ENCODE measurements at regions not wholly inside any gene's neighbourhood (a gene's known extent, or its start where the extent isn't known, plus 50 kb on each side); places are given as distances from the start of the nearest gene placed in this dataset.

DNA sequence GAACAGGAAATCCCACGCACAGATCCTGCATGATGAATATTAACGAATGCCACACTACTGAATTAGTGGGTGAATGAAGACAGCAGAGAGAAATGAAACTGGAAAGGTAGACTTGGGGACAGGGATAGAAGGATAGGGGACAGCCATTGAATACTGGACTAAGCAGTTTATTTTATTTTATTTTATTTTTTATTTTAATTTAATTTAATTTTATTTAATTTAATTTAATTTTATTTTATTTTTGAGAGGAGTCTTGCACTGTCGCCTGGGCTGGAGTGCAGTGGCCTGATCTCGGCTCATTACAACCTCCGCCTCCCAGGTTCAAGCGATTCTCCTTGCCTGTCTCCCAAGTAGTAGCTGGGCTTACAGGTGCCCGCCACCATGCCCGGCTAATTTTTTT lies 385.2 kb downstream of the GPAT3 start:
- Histone ChIP-seq H2BK5ac (ENCODE audit: low read depth, low read length, poor library complexity, severe bottlenecking) (no peak overlapping the region), H3K4ac (ENCODE audit: low read depth, low read length) (no peak overlapping the region)

More for the DNA sequence above, 385.2 kb downstream of the GPAT3 start:
- WGBS, 2 experiments (ENCODE audit: extremely low coverage in 2 of 2, insufficient read length in 1 of 2), result 97% methylated on average over 5 of the region's 8 CpGs; no CpG with 5 or more reads in 1 of the 2 experiments
- no TSS peak for BruUV-seq (replicated peaks)
- Histone ChIP-seq H2BK15ac (ENCODE audit: low read depth, low read length) (no peak overlapping the region), H4K91ac (ENCODE audit: insufficient read depth, low read depth, low read length) (no peak overlapping the region), H2BK20ac (ENCODE audit: low read depth, low read length) (no peak overlapping the region), H3K27ac (ENCODE audit: insufficient read depth, low read length) (no peak overlapping the region), H3K56ac (ENCODE audit: extremely low read depth, insufficient read depth, low read length) (no peak overlapping the region), H2AK9ac (replicated peaks; ENCODE audit: low read depth, low read length, poor library complexity) (no peak overlapping the region), H2AFZ (replicated peaks; ENCODE audit: low read length, poor library complexity) (no peak overlapping the region), H3K14ac (replicated peaks; ENCODE audit: low read depth, low read length) (no peak overlapping the region), H4K5ac (ENCODE audit: low read depth, low read length) (no peak overlapping the region), H3K18ac (ENCODE audit: low read depth, low read length) (no peak overlapping the region), H3K9me3 (ENCODE audit: control insufficient read depth, insufficient read depth, low read length) (no peaks in the 10 kb centered on the region), H3K27me3 (ENCODE audit: control insufficient read depth, insufficient read depth, low read length) (no peaks in the 10 kb centered on the region), H3K4me2 (ENCODE audit: low read depth, low read length) (no peak overlapping the region), H3K4me1 (ENCODE audit: control insufficient read depth, insufficient read depth, low read length) (no peaks in the 10 kb centered on the region), H3K4me3 (ENCODE audit: insufficient read depth, low read depth, low read length) (no peak overlapping the region), H3K9ac (ENCODE audit: low read depth, low read length) (no peak overlapping the region), H2AK5ac (ENCODE audit: low read depth, low read length) (no peak overlapping the region), H3K9me1 (ENCODE audit: insufficient read depth, low read length) (no peaks in the 10 kb centered on the region), H3K79me1 (ENCODE audit: low read depth in 1 of 2, low read length in 2 of 2) (no peaks in the 10 kb centered on the region), H4K8ac (ENCODE audit: low read depth in 2 of 2, low read length in 2 of 2) (no peak overlapping the region), H3K23ac (ENCODE audit: low read depth, low read length) (no peak overlapping the region), H2BK120ac (ENCODE audit: low read depth, low read length) (no peak overlapping the region), H4K20me1 (ENCODE audit: insufficient read depth, low read length) (no peaks in the 10 kb centered on the region), H3K36me3 (ENCODE audit: control insufficient read depth, insufficient read depth, low read length) (no peaks in the 10 kb centered on the region)
- ChIA-PET CTCF (no interaction called here), POLR2A (ENCODE audit: unreplicated experiment) (no interaction called here)
- intact Hi-C loops (cut with micrococcal nuclease), result no loop called here
- dilution Hi-C loops (cut with HindIII; ENCODE audit: low sequenced_read_pairs, unreplicated experiment), result no loop called here
- ATAC-seq (ENCODE audit: low read depth) (no peak), DNase-seq (no peak)
- TF ChIP-seq CHD1 (IDR thresholded peaks at IDR 0.05; ENCODE audit: low read depth, low read length), result no peak
- TF ChIP-seq RAD21 (IDR thresholded peaks at IDR 0.05; ENCODE audit: low read length), result no peak
- TF ChIP-seq RFX5 (IDR thresholded peaks at IDR 0.05; ENCODE audit: low read depth, low read length), result no peak
- no peak for TF ChIP-seq SMC3 (IDR thresholded peaks at IDR 0.05; ENCODE audit: low read depth, low read length)
- TF ChIP-seq POLR2A (IDR thresholded peaks at IDR 0.05; ENCODE audit: low read depth, low read length), result no peak
- TF ChIP-seq, protein P1, sequence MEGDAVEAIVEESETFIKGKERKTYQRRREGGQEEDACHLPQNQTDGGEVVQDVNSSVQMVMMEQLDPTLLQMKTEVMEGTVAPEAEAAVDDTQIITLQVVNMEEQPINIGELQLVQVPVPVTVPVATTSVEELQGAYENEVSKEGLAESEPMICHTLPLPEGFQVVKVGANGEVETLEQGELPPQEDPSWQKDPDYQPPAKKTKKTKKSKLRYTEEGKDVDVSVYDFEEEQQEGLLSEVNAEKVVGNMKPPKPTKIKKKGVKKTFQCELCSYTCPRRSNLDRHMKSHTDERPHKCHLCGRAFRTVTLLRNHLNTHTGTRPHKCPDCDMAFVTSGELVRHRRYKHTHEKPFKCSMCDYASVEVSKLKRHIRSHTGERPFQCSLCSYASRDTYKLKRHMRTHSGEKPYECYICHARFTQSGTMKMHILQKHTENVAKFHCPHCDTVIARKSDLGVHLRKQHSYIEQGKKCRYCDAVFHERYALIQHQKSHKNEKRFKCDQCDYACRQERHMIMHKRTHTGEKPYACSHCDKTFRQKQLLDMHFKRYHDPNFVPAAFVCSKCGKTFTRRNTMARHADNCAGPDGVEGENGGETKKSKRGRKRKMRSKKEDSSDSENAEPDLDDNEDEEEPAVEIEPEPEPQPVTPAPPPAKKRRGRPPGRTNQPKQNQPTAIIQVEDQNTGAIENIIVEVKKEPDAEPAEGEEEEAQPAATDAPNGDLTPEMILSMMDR (conservative IDR thresholded peaks at IDR 0.05; ENCODE audit: low read depth, low read length), result no peak
- no peak for TF ChIP-seq BHLHE40 (IDR thresholded peaks at IDR 0.05; ENCODE audit: low read depth, low read length)
- TF ChIP-seq MXI1 (IDR thresholded peaks at IDR 0.05; ENCODE audit: borderline replicate concordance, low read depth, low read length), result no peak
- TF ChIP-seq CEBPB (IDR thresholded peaks at IDR 0.05; ENCODE audit: low read depth, low read length), result no peak
- TF ChIP-seq NFE2L2 (IDR thresholded peaks at IDR 0.05; ENCODE audit: low read depth, low read length), result no peak
- TF ChIP-seq MAZ (IDR thresholded peaks at IDR 0.05; ENCODE audit: borderline replicate concordance, low read depth, low read length), result no peak
- TF ChIP-seq MAFK (IDR thresholded peaks at IDR 0.05; ENCODE audit: low read depth, low read length), result no peak
- no peak for TF ChIP-seq FOS (IDR thresholded peaks at IDR 0.05; ENCODE audit: low read depth, low read length)
- no peak for TF ChIP-seq RCOR1 (IDR thresholded peaks at IDR 0.05; ENCODE audit: insufficient replicate concordance, low read length)
- TF ChIP-seq, protein P2, sequence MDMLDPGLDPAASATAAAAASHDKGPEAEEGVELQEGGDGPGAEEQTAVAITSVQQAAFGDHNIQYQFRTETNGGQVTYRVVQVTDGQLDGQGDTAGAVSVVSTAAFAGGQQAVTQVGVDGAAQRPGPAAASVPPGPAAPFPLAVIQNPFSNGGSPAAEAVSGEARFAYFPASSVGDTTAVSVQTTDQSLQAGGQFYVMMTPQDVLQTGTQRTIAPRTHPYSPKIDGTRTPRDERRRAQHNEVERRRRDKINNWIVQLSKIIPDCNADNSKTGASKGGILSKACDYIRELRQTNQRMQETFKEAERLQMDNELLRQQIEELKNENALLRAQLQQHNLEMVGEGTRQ (IDR thresholded peaks at IDR 0.05; ENCODE audit: low read depth, low read length), result no peak
- TF ChIP-seq, protein P3, sequence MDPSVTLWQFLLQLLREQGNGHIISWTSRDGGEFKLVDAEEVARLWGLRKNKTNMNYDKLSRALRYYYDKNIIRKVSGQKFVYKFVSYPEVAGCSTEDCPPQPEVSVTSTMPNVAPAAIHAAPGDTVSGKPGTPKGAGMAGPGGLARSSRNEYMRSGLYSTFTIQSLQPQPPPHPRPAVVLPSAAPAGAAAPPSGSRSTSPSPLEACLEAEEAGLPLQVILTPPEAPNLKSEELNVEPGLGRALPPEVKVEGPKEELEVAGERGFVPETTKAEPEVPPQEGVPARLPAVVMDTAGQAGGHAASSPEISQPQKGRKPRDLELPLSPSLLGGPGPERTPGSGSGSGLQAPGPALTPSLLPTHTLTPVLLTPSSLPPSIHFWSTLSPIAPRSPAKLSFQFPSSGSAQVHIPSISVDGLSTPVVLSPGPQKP (IDR thresholded peaks at IDR 0.05; ENCODE audit: borderline replicate concordance, low read depth, low read length), result no peak
- in situ Hi-C loops (cut with MboI; ENCODE audit: low sequenced_read_pairs), result no loop called here

Measured in IMR-90 (cell line).